Adrenal gland (tissue), 5 donors: ENCODE measurements at regions not wholly inside any gene's neighbourhood (a gene's known extent, or its start where the extent isn't known, plus 50 kb on each side); places are given as distances from the start of the nearest gene placed in this dataset.

ENCODE experiments used
- POLR2A ChIP-seq, 2 donors: fragments of 450-650 bp; IDR thresholded peaks; one replicate each; pipeline ENCODE4 v1.6.1; 2017; ENCODE audit warnings: antibody characterized with exemption in 2 of 2, mild to moderate bottlenecking in 2 of 2, moderate library complexity in 1 of 2
- TF ChIP-seq, protein P1 (sequence below), 6 experiments: fragments of 450-650 bp in 4 of 6; fragments of 200-600 bp in 2 of 6; sonication (generic) in 1 of 6; IDR thresholded peaks; 1 replicate in 5 of 6; 2 replicates in 1 of 6; pipeline versions ENCODE4 v1.5.1 to v1.8.0; 2016 to 2021; ENCODE audit warnings: antibody characterized with exemption in 6 of 6, mild to moderate bottlenecking in 2 of 6, moderate library complexity in 1 of 6
- donor health status: DM: no; HTN: no; CAD: no.

DNA sequence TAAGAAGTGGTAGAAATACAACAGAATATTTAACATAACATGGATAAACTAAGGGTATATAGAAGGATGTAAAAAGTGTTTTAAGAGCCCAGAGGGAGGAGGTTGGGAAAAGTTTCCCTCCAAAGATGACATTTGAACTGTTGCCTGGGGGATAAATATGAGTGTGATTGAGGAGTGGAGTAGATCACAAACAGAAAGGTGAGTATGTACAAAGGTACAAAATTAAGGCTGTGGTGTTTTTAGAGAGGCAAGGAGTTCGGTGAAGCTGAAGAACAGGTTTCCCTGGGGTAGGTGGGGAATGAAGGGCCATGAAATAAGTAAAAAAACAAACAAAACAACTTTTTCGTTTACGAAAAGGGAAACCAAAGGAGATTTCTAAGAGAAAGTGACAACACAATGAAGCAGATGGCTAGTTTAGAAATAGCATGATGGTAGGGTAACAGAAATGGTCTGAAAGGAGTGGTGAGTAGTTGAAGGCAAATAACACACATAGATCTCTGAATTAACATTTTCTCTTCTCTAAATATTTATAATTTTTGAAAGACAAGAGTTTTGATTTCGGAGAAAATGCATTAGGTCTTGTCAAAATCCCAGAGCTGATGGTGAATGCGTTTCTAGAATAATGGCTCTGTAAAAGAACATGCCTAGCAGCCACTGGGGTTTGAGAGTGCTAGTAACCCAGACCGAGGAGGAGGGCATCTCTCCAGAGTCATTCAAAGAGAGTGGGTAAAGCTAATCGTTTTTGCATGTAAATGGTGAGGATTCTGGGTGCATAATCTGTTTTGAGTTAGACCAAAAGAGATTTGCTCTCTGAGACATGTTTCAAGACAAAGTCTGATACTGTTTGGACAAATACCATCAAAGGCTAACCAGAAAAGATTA is 240.4 kb upstream of the DCN start:
- no peak for TF ChIP-seq POLR2A (IDR thresholded peaks at IDR 0.05)
- TF ChIP-seq, protein P1, sequence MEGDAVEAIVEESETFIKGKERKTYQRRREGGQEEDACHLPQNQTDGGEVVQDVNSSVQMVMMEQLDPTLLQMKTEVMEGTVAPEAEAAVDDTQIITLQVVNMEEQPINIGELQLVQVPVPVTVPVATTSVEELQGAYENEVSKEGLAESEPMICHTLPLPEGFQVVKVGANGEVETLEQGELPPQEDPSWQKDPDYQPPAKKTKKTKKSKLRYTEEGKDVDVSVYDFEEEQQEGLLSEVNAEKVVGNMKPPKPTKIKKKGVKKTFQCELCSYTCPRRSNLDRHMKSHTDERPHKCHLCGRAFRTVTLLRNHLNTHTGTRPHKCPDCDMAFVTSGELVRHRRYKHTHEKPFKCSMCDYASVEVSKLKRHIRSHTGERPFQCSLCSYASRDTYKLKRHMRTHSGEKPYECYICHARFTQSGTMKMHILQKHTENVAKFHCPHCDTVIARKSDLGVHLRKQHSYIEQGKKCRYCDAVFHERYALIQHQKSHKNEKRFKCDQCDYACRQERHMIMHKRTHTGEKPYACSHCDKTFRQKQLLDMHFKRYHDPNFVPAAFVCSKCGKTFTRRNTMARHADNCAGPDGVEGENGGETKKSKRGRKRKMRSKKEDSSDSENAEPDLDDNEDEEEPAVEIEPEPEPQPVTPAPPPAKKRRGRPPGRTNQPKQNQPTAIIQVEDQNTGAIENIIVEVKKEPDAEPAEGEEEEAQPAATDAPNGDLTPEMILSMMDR (IDR thresholded peaks at IDR 0.05), result no peak
